HEK293 (cell line): ENCODE measurements at regions not wholly inside any gene's neighbourhood (a gene's known extent, or its start where the extent isn't known, plus 50 kb on each side); places are given as distances from the start of the nearest gene placed in this dataset.

Source experiments
- CTCF ChIA-PET: fragments of 350-600 bp; formaldehyde crosslinking; extraction: SDS; loops from one replicate; lab custom pipeline; 2021; ENCODE audit warnings: antibody characterized with exemption; lab: Yijun Ruan, JAX
- POLR2A ChIA-PET: fragments of 300-600 bp; formaldehyde crosslinking; extraction: SDS; loops from one replicate; lab custom pipeline; 2020; ENCODE audit warnings: antibody characterized with exemption, inconsistent platforms; lab: Yijun Ruan, JAX
- H3K27ac ChIP-seq: fragments of 200-500 bp; sonication (Bioruptor generic); 2 replicates; pipeline ENCODE4 v1.5.1; 2014; ENCODE audit warnings: low read depth, low read length, control low read depth, inconsistent platforms; ENCODE audit errors: extremely low read depth
- H3K36me3 ChIP-seq, 2 experiments: fragments of 200-500 bp in 1 of 2; sonication (Bioruptor generic) in 1 of 2; 1 replicate in 1 of 2; 2 replicates in 1 of 2; pipeline ENCODE4 v1.5.1; 2014 to 2017; ENCODE audit warnings: inconsistent platforms in 2 of 2, low read length in 2 of 2; ENCODE audit not compliant: control insufficient read depth in 2 of 2, insufficient read depth in 1 of 2
- H3K4me1 ChIP-seq: fragments of 200-500 bp; sonication (Bioruptor generic); 2 replicates; pipeline ENCODE4 v1.5.1; 2014; ENCODE audit warnings: mild to moderate bottlenecking, low read length, inconsistent platforms; ENCODE audit not compliant: control insufficient read depth, insufficient read depth
- H3K4me3 ChIP-seq: 2 replicates; pipeline ENCODE4 v1.5.1; 2011; ENCODE audit warnings: low read depth, mild to moderate bottlenecking, control low read depth, low read length, moderate library complexity
- H3K9me3 ChIP-seq: fragments of 200-500 bp; sonication (Bioruptor generic); 2 replicates; pipeline ENCODE4 v1.5.1; 2014; ENCODE audit warnings: low read depth, low read length, inconsistent platforms; ENCODE audit not compliant: control insufficient read depth, insufficient read depth
- TCF7L2 ChIP-seq: IDR thresholded peaks from 2 replicates; pipeline ENCODE4 v1.6.1; 2011; ENCODE audit warnings: low read depth, mild to moderate bottlenecking, inconsistent platforms, low read length, moderate library complexity, borderline replicate concordance
- TRIM28 ChIP-seq: IDR thresholded peaks from 2 replicates; pipeline ENCODE4 v1.6.1; 2011; ENCODE audit warnings: low read length, control low read depth, borderline replicate concordance
- ZBTB48 ChIP-seq: fragments of 450-650 bp; formaldehyde crosslinking; IDR thresholded peaks from 2 replicates; pipeline ENCODE4 v1.5.1; 2016; ENCODE audit warnings: missing biosample characterization, missing genetic modification characterization
- ZNF132 ChIP-seq: fragments of 450-650 bp; formaldehyde crosslinking; IDR thresholded peaks from 2 replicates; pipeline ENCODE4 v1.5.1; 2017; ENCODE audit warnings: missing biosample characterization, missing genetic modification characterization, borderline replicate concordance
- ZNF184 ChIP-seq: fragments of 450-650 bp; IDR thresholded peaks from 2 replicates; pipeline ENCODE4 v1.5.1; 2018; ENCODE audit warnings: missing biosample characterization, mild to moderate bottlenecking, missing genetic modification characterization
- ZNF19 ChIP-seq: fragments of 450-650 bp; formaldehyde crosslinking; IDR thresholded peaks from 2 replicates; pipeline ENCODE4; 2016; ENCODE audit warnings: missing biosample characterization, missing genetic modification characterization, low read depth
- ZNF350 ChIP-seq: fragments of 450-650 bp; formaldehyde crosslinking; IDR thresholded peaks from 2 replicates; pipeline ENCODE4 v1.5.0; 2017; ENCODE audit warnings: missing biosample characterization, mild to moderate bottlenecking, missing genetic modification characterization
- ZNF366 ChIP-seq: fragments of 450-650 bp; formaldehyde crosslinking; conservative IDR thresholded peaks from 2 replicates; pipeline ENCODE4 v1.5.1; 2016; ENCODE audit warnings: missing biosample characterization, missing genetic modification characterization
- ZNF404 ChIP-seq: fragments of 450-650 bp; formaldehyde crosslinking; IDR thresholded peaks from 2 replicates; pipeline ENCODE4 v1.5.1; 2017; ENCODE audit warnings: missing biosample characterization, missing genetic modification characterization
- ZNF544 ChIP-seq: fragments of 450-650 bp; formaldehyde crosslinking; IDR thresholded peaks from 2 replicates; pipeline ENCODE4 v1.5.0; 2017; ENCODE audit warnings: missing biosample characterization, missing genetic modification characterization
- ZNF624 ChIP-seq: fragments of 450-650 bp; formaldehyde crosslinking; IDR thresholded peaks from 2 replicates; pipeline ENCODE4 v1.5.1; 2017; ENCODE audit warnings: missing biosample characterization, missing genetic modification characterization
- ZNF677 ChIP-seq: fragments of 450-650 bp; IDR thresholded peaks from 2 replicates; pipeline ENCODE4 v1.5.0; 2018; ENCODE audit warnings: missing biosample characterization, mild to moderate bottlenecking, missing genetic modification characterization, moderate library complexity
- ZNF837 ChIP-seq: fragments of 450-650 bp; formaldehyde crosslinking; IDR thresholded peaks from 2 replicates; pipeline ENCODE4 v1.5.1; 2016; ENCODE audit warnings: missing biosample characterization, missing genetic modification characterization
- ZSCAN16 ChIP-seq: fragments of 450-650 bp; formaldehyde crosslinking; IDR thresholded peaks from 2 replicates; pipeline ENCODE4 v1.5.1; 2016; ENCODE audit warnings: missing biosample characterization, missing genetic modification characterization
- ZSCAN30 ChIP-seq: fragments of 450-650 bp; IDR thresholded peaks from 2 replicates; pipeline ENCODE4 v1.5.1; 2018; ENCODE audit warnings: missing biosample characterization, mild to moderate bottlenecking, missing genetic modification characterization, moderate library complexity
- TF ChIP-seq, protein P1 (sequence below): fragments of 450-650 bp; formaldehyde crosslinking; IDR thresholded peaks from 2 replicates; pipeline ENCODE4 v1.5.1; 2016; ENCODE audit warnings: missing biosample characterization, missing genetic modification characterization
- TF ChIP-seq, protein P2 (sequence below): fragments of 450-650 bp; formaldehyde crosslinking; IDR thresholded peaks from 2 replicates; pipeline ENCODE4 v1.5.1; 2016; ENCODE audit warnings: missing biosample characterization, missing genetic modification characterization
- TF ChIP-seq, protein P3 (sequence below): fragments of 450-650 bp; formaldehyde crosslinking; conservative IDR thresholded peaks from 2 replicates; pipeline ENCODE4 v1.5.1; 2016; ENCODE audit warnings: low read depth, missing biosample characterization, missing genetic modification characterization
- TF ChIP-seq, protein P4 (sequence below): fragments of 450-650 bp; formaldehyde crosslinking; IDR thresholded peaks from 2 replicates; pipeline ENCODE4 v1.5.1; 2016; ENCODE audit warnings: missing biosample characterization, missing genetic modification characterization
- TF ChIP-seq, protein P5 (sequence below): fragments of 450-650 bp; formaldehyde crosslinking; IDR thresholded peaks from 2 replicates; pipeline ENCODE4 v1.5.1; 2016; ENCODE audit warnings: missing biosample characterization, missing genetic modification characterization

GRCh38 chr1:106698660-106699059 lies 357.8 kb upstream of the PRMT6 start:
- Histone ChIP-seq H3K36me3 (no peaks in the 10 kb centered on the region), H3K4me3 (no peak overlapping the region), H3K4me1 (no peaks in the 10 kb centered on the region), H3K27ac (no peak overlapping the region), H3K9me3 (no peaks in the 10 kb centered on the region)
- POLR2A ChIA-PET: no interaction called here
- CTCF ChIA-PET: interaction anchor here (0.6 kb wide), 1 partner anchor 201 kb away, joined by 3 read pairs; no protein-coding TSS in a partner anchor
- TF ChIP-seq ZBTB48 (tag by site-specific recombination) (no peak), ZNF132 (tag by site-specific recombination) (no peak), TRIM28 (no peak), ZSCAN30 (tag by site-specific recombination) (no peak), ZNF184 (tag by site-specific recombination) (no peak), ZNF19 (tag by site-specific recombination) (no peak), TCF7L2 (no peak), ZNF404 (tag by site-specific recombination) (no peak), ZNF544 (tag by site-specific recombination) (no peak)
- TF ChIP-seq, protein P1, sequence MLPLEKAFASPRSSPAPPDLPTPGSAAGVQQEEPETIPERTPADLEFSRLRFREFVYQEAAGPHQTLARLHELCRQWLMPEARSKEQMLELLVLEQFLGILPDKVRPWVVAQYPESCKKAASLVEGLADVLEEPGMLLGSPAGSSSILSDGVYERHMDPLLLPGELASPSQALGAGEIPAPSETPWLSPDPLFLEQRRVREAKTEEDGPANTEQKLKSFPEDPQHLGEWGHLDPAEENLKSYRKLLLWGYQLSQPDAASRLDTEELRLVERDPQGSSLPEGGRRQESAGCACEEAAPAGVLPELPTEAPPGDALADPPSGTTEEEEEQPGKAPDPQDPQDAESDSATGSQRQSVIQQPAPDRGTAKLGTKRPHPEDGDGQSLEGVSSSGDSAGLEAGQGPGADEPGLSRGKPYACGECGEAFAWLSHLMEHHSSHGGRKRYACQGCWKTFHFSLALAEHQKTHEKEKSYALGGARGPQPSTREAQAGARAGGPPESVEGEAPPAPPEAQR: no peak
- TF ChIP-seq, protein P2, sequence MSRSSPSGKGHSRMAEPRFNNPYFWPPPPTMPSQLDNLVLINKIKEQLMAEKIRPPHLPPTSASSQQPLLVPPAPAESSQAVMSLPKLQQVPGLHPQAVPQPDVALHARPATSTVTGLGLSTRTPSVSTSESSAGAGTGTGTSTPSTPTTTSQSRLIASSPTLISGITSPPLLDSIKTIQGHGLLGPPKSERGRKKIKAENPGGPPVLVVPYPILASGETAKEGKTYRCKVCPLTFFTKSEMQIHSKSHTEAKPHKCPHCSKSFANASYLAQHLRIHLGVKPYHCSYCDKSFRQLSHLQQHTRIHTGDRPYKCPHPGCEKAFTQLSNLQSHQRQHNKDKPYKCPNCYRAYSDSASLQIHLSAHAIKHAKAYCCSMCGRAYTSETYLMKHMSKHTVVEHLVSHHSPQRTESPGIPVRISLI: no peak
- TF ChIP-seq, protein P3, sequence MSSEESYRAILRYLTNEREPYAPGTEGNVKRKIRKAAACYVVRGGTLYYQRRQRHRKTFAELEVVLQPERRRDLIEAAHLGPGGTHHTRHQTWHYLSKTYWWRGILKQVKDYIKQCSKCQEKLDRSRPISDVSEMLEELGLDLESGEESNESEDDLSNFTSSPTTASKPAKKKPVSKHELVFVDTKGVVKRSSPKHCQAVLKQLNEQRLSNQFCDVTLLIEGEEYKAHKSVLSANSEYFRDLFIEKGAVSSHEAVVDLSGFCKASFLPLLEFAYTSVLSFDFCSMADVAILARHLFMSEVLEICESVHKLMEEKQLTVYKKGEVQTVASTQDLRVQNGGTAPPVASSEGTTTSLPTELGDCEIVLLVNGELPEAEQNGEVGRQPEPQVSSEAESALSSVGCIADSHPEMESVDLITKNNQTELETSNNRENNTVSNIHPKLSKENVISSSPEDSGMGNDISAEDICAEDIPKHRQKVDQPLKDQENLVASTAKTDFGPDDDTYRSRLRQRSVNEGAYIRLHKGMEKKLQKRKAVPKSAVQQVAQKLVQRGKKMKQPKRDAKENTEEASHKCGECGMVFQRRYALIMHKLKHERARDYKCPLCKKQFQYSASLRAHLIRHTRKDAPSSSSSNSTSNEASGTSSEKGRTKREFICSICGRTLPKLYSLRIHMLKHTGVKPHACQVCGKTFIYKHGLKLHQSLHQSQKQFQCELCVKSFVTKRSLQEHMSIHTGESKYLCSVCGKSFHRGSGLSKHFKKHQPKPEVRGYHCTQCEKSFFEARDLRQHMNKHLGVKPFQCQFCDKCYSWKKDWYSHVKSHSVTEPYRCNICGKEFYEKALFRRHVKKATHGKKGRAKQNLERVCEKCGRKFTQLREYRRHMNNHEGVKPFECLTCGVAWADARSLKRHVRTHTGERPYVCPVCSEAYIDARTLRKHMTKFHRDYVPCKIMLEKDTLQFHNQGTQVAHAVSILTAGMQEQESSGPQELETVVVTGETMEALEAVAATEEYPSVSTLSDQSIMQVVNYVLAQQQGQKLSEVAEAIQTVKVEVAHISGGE (tag by site-specific recombination): no peak

DNA sequence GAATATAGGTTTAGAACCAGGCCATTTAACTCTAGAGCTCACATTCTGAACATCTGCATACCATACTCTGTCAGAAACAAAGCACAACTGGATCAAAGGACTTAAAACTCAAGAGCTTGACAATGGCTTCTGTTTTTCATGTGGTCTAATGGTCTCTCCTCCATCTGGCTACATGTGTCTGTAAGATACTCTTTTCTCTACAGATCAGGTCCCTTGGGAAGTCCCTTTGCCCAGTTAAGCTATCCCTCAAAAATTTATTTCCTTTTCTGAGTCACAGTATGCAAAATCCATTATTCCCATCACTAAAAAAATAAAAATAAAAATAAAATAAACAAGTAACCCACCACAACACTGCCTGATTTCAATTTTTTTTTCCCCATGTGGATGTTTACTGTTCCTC lies 357.0 kb upstream of the PRMT6 start:
- TF ChIP-seq ZNF677 (no peak), ZNF350 (tag by site-specific recombination) (no peak), ZNF19 (tag by site-specific recombination) (no peak), ZNF624 (no peak), ZNF366 (no peak), ZSCAN16 (tag by site-specific recombination) (no peak), ZNF837 (no peak)
- TF ChIP-seq, protein P4, sequence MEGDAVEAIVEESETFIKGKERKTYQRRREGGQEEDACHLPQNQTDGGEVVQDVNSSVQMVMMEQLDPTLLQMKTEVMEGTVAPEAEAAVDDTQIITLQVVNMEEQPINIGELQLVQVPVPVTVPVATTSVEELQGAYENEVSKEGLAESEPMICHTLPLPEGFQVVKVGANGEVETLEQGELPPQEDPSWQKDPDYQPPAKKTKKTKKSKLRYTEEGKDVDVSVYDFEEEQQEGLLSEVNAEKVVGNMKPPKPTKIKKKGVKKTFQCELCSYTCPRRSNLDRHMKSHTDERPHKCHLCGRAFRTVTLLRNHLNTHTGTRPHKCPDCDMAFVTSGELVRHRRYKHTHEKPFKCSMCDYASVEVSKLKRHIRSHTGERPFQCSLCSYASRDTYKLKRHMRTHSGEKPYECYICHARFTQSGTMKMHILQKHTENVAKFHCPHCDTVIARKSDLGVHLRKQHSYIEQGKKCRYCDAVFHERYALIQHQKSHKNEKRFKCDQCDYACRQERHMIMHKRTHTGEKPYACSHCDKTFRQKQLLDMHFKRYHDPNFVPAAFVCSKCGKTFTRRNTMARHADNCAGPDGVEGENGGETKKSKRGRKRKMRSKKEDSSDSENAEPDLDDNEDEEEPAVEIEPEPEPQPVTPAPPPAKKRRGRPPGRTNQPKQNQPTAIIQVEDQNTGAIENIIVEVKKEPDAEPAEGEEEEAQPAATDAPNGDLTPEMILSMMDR (tag by site-specific recombination): no peak
- TF ChIP-seq, protein P5, sequence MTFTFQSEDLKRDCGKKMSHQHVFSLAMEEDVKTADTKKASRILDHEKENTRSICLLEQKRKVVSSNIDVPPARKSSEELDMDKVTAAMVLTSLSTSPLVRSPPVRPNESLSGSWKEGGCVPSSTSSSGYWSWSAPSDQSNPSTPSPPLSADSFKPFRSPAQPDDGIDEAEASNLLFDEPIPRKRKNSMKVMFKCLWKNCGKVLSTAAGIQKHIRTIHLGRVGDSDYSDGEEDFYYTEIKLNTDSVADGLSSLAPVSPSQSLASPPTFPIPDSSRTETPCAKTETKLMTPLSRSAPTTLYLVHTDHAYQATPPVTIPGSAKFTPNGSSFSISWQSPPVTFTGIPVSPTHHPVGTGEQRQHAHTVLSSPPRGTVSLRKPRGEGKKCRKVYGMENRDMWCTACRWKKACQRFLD (tag by site-specific recombination): no peak
- Histone ChIP-seq H3K9me3 (no peaks in the 10 kb centered on the region), H3K4me3 (no peak overlapping the region), H3K27ac (no peak overlapping the region), H3K36me3 (no peaks in the 10 kb centered on the region), H3K4me1 (no peaks in the 10 kb centered on the region)
- ChIA-PET CTCF (interaction anchor here (0.7 kb wide), 1 partner anchor 12 kb away, joined by 3 read pairs; no protein-coding TSS in a partner anchor), POLR2A (no interaction called here)
